Fibroblast of skin of left quadriceps (primary cell): ENCODE measurements at regions not wholly inside any gene's neighbourhood (a gene's known extent, or its start where the extent isn't known, plus 50 kb on each side); places are given as distances from the start of the nearest gene placed in this dataset.

ENCODE experiments used
- DNase-seq, 2 experiments: peaks; one replicate each; pipeline ENCODE4 v3.0.0-alpha.2; 2013; ENCODE audit warnings: low read depth in 2 of 2

GRCh38 chr14:83425138-83425537 lies 1891.5 kb upstream of the SEL1L start:
- peak; percentile 57 to 62 for DNase-seq

DNA sequence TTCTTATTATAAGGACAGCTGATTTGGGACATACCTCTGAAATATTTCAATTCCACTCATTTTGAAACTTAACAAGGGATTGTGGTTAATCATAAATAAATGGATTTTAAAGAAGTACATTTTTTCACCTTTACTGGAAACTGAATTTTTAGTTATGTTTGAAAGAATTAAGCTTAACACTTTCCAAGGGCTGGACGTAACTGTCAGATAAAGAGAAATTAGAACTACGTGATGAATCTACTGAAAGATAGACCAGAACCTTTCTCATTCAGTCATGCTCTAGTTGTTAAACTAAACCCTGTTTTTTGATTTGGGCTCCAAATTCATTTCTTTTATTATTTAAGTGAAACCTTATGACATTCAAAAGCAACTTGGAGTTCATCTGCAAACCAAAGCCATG lies 1892.1 kb upstream of the SEL1L start:
- DNase-seq: peak; percentile 11 to 32

DNA sequence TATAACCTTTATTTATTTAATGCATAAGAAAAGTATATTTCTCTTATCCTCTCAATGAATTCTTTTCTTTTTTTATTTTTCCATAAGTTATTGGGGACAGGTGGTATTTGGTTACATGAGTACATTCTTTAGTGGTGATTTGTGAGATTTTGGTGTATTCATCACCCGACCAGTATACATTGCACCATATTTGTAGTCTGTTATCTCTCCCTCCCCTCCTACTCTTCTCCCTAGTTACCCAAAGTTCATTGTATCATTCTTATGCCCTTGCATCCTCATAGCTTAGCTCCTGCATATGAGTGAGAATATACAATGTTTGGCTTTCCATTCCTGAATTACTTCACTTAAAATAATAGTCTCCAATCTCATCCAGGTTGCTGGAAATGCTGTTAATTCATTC lies 1900.0 kb upstream of the SEL1L start:
- DNase-seq: no peak

- DNase-seq: no peak
These were observed 1908.1 kb upstream of the SEL1L start for GRCh38 chr14:83441801-83442200.

DNA sequence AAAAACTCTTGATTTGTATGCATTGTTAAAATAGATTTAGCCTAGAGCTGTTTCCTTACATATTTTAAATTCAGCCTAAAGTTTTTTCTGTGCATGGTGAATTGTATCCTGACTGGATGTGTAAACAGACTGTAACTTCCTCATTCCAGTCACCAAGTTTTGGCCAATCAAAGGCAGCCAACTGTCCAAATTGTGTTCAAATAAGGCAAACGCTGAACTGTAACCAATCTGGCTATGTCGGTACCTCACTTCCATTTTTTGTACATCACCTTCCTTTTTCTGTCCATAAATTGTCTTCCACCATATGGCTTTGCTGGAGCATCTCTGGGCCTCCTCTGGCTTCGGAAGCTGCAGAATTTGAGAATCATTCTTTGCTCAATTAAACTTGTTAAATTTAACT lies 1921.9 kb upstream of the SEL1L start:
- no peak for DNase-seq

DNA sequence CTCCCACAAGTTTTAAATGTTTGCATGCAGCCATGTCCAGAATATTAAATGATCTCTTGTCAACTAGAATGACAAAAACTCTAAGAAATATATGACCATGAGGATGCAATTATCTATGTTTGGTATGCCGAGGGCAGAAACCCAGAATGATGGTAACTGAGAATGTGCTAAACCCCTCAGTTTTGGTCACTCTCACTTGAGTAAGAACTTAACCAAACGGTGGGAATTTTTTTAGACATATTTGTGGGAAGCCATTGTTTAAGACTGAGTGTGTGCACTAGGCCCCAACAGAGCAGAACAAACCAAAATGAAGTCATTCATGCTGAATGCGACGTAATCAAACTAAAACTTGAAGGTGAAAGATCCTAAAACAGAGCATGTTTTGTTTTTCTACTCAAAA lies 1927.9 kb upstream of the SEL1L start:
- no peak for DNase-seq

DNA sequence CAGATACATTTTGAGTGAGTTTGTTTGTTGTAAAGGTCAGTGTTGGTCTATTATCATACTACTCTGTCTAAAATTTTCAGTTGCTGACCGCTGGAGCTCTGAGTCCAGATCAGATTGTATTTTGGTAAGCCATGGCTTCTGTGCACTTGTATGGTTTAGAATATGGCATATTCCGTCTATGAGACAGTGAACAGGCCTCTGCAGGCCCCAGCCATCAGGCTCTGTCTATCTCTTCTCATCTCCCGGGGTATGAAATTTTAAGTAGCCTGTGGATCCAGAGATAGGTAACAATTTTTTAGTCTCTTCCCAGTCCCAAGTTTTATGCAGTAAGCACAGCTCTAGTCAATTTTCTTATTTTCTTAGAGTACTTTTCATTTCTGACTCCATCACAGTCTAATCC lies 1929.1 kb upstream of the SEL1L start:
- DNase-seq: no peak

GRCh38 chr14:83463500-83464098 lies 1929.9 kb upstream of the SEL1L start:
- peak; percentile 55 to 57 for DNase-seq

DNA sequence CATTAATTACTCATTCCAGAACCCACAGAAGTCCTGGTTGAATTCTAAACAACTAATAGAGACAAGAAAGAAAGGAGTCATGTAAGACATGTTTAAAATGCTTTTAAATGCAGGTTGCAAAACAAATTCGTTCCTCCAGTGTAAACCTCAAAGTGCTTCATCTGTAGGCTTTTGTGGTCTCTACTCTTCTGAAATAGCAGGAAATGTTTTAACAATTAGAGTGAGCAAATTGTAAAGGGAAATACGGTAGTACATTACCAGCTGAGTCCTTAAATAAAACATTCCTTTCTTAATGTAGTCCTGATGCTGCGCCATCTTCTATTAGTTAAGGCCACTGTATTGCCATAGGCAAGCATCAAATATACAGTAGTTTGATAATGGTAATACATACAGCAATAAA lies 1934.2 kb upstream of the SEL1L start:
- DNase-seq: peak; percentile 85 to 86

DNA sequence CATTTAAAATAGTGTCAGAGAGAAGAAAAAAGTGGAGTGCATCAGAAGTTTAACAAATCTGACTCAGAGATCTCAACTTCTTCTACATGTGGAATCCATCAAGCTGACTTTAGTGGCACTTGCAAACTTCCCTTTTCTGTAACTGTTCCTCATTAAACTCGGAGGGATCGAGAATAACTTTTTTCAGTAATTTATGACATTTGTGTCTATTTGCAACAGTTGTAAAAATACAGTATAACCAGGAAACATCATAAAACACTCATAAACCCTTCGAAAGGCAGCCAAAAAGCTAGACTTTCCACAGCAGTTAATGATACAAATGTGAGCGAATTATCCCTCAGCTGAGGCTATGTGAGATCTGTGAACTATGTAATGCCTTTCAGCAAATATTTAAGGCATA lies 1936.8 kb upstream of the SEL1L start:
- DNase-seq: peak; percentile 94

DNA sequence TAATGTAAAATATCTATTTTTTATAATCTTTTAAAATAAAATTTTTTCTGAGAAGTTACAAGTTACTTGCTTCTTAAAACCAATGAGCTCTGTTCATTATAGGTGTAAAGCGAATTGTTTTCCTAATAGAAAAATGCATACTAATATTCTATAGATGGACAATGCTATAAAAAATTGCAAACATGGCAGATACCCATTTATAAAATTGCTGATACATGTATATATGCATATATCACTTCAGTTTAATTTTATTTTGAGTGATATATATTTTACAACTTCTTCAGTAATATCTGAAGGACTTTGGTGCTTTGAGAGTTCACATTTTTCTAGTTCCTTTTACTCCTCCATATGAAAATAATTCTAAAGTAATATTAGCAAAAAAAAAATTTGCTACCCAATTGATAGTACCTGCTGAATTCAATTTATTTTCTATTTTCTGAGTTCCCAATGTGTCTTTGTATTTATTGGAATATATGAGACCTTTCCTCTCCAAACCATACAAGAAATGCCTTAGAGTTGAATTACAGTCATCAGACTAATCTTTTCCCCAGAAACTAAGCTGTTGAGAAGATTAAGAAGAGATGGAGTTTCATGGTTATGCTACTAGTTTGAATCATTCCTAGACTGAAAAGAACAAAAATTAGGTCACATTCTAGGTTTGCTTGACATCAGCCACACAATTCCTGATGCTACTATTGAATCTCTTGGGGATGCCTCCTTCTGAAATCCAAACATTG lies 1937.5 kb upstream of the SEL1L start:
- DNase-seq: no peak

DNA sequence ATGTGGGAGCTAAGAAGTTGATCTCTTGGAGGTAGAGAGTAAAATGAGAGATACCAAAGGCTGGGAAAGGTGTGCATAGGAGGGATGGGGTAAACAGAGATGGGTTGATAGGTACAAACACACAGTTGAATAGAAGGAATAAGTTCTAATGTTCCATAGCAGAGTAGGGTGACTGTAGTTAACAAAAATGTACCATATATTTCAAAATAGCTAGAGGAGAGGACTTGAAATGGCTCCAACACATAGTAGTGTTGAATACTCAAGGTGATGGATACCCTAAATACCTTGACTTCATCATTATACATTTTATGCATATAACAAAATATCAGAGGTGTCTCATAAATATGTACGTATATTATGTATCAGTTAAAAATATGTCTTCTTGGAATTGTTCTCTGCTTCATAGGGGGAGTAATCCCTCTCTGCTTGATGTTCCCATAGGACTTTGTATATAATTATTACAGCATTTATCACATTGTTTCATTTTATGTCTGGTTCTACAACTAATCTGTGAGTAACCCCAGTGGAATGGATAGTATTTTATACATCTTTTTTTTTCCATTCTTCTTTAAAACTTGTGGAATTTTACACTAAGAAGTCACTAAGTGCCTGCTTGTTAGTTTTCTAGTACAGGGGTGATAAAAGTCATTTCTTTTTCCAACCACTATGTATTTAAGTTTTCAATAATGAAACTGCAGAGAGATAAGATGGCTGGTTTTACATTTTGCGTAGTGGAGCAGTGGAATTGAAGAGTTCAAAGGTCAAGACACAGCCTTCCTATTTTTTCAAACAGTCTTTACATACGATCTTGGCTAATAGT lies 1940.0 kb upstream of the SEL1L start:
- DNase-seq: peak; percentile 78 to 81

- DNase-seq: no peak
These were observed 1945.1 kb upstream of the SEL1L start for GRCh38 chr14:83478741-83479140.

DNA sequence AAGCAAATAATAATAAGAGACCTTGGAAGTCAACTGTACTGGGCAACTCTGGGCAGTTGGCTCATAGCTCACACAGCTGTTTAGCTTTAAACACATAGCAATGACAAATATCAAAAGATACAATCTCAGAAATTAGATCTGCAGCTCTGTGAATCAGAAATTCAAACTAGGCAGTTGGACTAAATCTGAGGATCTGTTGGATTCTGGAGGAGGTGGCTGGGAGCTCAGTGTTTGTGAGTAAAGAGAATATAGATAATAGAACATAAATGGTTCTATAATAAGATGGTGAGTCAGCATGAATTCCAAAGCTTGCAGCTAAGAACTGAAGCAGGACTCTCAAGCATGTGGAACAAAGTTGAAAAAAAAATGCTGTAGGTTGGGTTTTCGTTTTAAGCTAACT lies 1949.4 kb upstream of the SEL1L start:
- peak in 1 of 2 experiments; percentile 32 for DNase-seq

GRCh38 chr14:83485591-83485990 lies 1951.9 kb upstream of the SEL1L start:
- no peak for DNase-seq

- DNase-seq: no peak
These were observed 1957.4 kb upstream of the SEL1L start for GRCh38 chr14:83491091-83491490.

DNA sequence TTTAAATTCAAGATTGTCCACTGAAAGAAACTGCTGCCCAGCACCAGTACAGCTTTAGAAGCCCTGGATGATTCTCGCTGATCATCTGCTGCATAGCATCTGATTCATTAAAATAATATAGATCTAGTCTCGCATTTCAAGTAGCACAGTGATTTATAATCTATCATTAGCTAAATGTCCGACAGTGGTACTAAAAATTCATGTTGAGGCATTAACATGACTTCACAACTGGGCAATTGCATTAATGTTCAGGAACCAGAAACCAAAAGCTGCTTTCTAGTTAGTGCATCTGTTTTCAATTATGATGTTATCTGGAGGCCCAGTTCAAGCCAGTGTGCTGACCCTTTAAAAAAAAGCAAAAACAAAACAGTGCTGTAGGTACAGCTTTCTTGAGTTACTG lies 1987.2 kb upstream of the SEL1L start:
- peak; percentile 74 to 79 for DNase-seq

- no peak for DNase-seq
These were observed 1995.9 kb upstream of the SEL1L start for GRCh38 chr14:83529531-83529930.

DNA sequence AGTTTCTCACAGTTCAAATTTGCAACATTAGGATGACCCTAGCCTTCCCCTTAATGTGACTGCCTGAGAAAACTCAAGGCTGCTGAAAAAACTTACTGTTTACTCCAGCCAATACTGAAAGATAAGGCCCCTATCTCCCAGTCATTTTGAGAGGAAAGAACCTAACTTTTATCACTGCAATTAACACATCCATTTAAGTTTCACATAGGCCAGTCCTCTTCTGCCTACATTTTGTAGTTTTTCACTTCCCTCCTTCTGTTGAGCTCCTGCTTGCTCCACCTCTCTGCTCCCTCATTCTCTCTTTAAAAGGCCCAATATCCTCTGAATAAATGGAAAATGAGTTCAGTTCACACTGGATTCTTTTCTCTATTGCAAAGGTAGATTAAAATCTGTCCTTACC lies 1996.2 kb upstream of the FLRT2 start:
- DNase-seq: no peak

DNA sequence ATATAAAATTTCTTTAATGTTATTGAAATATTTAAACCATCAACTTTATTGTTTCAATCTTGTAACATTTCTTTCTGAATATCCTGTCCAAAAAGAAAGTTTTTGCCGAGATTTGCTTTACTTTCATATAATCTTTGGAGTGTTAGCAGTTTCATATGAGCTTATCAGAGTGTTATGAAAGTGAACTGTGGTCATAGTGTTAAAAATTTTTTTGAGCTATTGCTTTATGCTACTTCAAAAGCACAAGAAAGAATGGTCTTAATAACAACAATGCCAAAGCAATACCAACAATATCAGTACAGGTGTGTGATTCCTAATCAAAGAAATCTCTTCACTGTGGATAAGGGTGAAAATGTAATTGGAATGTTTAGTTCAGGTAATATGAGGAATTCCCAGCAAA lies 1994.9 kb upstream of the FLRT2 start:
- no peak for DNase-seq

GRCh38 chr14:83535444-83535843 lies 1994.5 kb upstream of the FLRT2 start:
- DNase-seq: no peak

DNA sequence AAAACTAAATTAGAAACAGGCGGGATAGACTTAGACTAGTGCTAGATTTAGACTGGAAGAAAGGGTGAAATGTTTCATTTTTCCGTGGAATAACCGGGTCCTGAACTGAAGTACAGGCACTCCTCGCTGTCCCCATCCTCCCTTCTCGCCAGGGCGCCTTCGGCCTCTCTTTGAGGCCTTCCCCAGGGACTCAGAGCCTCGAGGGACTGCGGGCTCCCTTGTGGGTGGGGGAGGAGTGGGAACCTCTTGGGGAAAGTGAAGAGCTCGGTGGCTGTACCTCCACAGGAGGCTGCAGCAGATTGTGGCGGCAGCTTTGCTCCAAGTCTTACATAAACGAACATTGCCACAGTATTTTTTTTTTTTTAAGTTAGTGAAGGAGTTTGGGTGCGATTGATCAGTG lies 1988.8 kb upstream of the FLRT2 start:
- no peak for DNase-seq
